D721Med (cell line): ENCODE measurements at regions not wholly inside any gene's neighbourhood (a gene's known extent, or its start where the extent isn't known, plus 50 kb on each side); places are given as distances from the start of the nearest gene placed in this dataset.

ENCODE experiments used
- DNase-seq: peaks from one replicate; pipeline ENCODE4 v3.0.0; 2011; ENCODE audit warnings: low spot score; ENCODE audit not compliant: insufficient read length
- FAIRE-seq: peaks from 2 replicates; lab custom pipeline; 2011; peaks lifted over from hg19 to GRCh38; lab: Jason Lieb, UNC
- TF ChIP-seq, protein P1 (sequence below): IDR thresholded peaks from 2 replicates; pipeline ENCODE4 v1.5.1; 2012; ENCODE audit warnings: mild to moderate bottlenecking, control low read depth; ENCODE audit not compliant: insufficient read depth; ENCODE audit errors: missing control alignments

DNA sequence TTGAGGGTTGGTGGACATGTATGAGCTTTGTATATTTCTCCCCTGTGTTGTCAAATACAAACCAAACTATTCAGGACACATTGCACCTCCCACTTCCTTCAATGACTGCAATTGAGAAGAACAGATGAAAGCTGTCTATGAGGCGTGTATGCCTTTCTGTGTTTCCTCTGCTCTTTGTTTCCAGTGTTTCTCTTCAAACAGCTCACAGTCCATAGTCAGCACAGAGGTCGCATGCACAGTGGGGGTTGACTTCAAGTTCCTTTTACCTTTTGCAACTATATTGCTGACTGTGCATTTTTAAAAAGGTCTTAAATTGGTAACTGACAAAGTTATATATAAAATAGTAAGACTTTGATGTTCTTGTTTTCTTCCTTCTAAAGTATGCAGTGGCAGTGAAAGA, 957.8 kb downstream of the C4orf33 start:
- DNase-seq (no peak), FAIRE-seq (no peak)
- TF ChIP-seq, protein P1, sequence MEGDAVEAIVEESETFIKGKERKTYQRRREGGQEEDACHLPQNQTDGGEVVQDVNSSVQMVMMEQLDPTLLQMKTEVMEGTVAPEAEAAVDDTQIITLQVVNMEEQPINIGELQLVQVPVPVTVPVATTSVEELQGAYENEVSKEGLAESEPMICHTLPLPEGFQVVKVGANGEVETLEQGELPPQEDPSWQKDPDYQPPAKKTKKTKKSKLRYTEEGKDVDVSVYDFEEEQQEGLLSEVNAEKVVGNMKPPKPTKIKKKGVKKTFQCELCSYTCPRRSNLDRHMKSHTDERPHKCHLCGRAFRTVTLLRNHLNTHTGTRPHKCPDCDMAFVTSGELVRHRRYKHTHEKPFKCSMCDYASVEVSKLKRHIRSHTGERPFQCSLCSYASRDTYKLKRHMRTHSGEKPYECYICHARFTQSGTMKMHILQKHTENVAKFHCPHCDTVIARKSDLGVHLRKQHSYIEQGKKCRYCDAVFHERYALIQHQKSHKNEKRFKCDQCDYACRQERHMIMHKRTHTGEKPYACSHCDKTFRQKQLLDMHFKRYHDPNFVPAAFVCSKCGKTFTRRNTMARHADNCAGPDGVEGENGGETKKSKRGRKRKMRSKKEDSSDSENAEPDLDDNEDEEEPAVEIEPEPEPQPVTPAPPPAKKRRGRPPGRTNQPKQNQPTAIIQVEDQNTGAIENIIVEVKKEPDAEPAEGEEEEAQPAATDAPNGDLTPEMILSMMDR, result no peak

DNA sequence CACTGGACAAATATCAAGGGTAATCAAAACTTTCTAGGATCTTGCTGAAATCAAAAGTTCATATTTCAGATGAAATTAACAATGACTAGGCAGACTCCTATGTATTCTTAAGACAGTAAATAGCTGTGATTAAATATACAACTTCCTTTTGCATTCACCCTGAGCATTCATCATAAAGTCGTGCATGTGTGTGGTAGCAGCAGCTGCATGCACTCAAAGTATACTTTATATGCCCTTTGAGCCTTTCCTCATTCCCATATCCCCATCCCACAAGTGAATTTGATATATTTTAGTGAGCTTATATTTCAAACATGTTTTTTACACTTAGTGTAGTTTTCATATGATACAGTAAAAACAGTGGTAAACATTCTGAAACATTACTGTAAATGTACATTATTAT, 959.0 kb downstream of the C4orf33 start:
- FAIRE-seq (no peak), DNase-seq (no peak)
- TF ChIP-seq, protein P1, result no peak

DNA sequence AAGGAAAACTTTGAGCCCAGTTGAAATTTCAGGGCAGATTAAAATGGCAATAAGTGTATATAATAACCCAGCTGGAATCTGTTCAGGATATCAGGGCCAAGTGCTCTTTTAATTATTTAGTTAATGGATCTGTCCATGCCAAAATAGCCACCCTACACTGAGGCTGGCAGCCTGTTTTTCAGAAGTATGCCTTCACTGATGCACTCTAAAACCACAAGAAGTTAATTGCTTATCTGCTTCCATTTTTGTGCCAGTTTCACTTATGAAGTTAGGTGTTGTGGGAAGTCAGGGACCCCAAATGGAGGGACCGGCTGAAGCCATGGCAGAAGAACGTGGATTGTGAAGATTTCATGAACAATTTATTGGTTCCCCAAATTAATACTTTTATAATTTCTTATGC, 960.3 kb downstream of the C4orf33 start:
- DNase-seq (no peak), FAIRE-seq (no peak)
- TF ChIP-seq, protein P1, result no peak

DNA sequence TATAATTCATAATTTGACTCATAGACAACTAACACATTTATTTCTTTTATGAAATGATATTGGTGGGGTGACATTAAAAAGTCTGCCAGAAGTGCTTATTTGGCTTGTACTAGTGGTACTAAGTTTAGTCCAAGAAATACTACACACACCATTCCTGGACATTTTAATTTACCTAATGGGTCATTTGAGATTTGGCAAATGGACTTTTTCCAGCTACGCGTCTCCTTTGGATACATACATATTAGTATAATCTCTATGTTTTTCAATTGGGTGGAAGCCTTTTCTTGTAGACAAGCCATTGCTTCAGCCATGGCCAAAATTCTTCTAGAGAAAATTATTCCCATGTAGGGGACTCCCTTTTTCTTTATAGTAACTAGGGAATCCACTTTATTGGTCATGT, 968.5 kb downstream of the C4orf33 start:
- FAIRE-seq (no peak), DNase-seq (no peak)
- TF ChIP-seq, protein P1, result no peak

DNA sequence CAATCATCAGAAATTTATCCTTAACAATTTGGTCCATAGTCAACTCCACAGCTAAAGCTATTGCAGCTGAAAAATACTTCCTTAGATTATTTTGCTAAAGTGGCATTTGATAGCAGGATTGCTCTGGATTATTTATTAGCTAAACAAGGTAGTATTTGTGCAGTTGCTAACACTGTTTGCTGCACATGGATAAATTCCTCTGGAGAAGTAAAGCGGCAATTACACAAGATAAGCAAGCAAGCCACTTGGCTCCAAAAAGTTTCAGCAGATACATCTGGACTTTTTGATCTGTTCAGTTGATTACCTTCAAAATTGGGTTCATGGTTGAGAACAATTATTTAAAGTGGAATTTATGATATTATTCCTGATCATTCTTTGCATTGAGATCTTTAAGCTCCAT, 971.5 kb downstream of the C4orf33 start:
- FAIRE-seq, result no peak
- TF ChIP-seq, protein P1, result no peak

DNA sequence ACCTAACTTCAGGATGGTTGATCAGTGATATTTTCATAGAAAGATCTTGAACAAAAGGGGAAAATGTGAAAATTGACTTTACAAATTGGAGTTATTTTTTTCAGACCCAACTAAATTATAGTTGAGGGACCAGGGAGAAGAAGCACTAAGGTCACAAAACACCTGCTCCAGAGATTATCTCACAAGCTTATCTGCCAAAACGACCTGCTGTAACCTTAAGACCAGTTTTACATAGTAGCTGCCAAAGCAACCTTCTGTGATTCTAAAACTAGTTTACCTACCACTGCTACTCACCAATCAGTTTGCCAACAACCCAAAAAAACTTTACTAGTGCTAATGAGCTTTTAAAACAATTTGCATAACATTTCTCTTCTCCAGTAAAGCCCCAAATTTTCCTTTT, 972.1 kb downstream of the C4orf33 start:
- FAIRE-seq, result no peak
- DNase-seq, result no peak
- TF ChIP-seq, protein P1, result no peak

More for the DNA sequence above, 971.5 kb downstream of the C4orf33 start:
- DNase-seq, result no peak

DNA sequence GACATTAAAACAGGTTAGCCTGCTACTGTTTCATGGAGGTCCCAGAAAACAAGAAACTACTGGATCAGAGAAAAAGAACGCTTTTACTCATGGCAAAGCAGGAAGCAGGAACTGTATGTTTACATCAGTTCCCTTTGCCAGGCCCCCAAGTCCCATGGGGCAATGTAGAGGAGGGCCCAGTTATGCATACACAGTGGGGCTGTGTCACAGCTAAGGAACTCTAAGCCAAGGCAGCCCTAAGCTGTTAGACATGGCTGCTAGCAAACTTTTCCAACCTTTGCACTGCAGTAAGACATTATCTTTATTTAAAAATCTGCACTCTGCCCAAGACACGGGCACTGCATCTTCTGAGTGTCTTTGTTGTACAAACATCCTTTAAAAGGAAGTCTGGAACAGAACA, 975.8 kb downstream of the C4orf33 start:
- FAIRE-seq, result no peak
- DNase-seq, result no peak
- TF ChIP-seq, protein P1, result no peak
